ENCODE measurements at regions not wholly inside any gene's neighbourhood (a gene's known extent, or its start where the extent isn't known, plus 50 kb on each side); places are given as distances from the start of the nearest gene placed in this dataset.

DNA sequence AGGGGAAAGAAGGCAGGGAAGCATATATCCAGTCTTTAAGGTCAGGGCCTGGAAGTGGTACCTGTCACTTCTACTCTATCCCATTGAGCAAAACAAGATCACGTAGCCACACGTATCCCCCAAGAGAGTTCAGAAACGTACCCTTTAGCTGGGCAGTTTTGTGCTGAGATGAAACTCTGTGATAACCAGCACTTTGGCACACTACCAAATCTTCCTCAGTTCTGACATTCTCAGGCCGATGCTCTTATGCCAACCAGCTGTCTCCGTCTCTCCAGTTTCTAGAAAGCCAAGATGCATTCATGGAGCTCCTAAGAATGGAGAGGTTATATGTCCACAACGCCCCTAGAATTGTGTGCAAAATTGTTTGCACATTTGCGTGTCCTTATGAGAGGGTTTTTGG lies 176.6 kb upstream of the MSX2 start:
- no peak overlapping the region for H3K27ac ChIP-seq
- H3K27me3 ChIP-seq: no peaks in the 10 kb centered on the region
- 77 to 78% methylated on average over 7 of the region's 7 CpGs for WGBS, 2 donors
- H3K9me3 ChIP-seq: no peaks in the 10 kb centered on the region
- peaks cover 6% of the 10 kb centered on the region for H3K4me1 ChIP-seq
- no peaks in the 10 kb centered on the region for H3K36me3 ChIP-seq (replicated peaks in 1 of 2; ENCODE audit: insufficient read depth in 1 of 2, low read depth in 2 of 2)
- H3K4me3 ChIP-seq: no peak overlapping the region
- intact Hi-C loops (cut with DNase I): no loop called here
- DNase-seq: no peak
- TF ChIP-seq POLR2A (IDR thresholded peaks at IDR 0.05): no peak
- TF ChIP-seq, protein P1, sequence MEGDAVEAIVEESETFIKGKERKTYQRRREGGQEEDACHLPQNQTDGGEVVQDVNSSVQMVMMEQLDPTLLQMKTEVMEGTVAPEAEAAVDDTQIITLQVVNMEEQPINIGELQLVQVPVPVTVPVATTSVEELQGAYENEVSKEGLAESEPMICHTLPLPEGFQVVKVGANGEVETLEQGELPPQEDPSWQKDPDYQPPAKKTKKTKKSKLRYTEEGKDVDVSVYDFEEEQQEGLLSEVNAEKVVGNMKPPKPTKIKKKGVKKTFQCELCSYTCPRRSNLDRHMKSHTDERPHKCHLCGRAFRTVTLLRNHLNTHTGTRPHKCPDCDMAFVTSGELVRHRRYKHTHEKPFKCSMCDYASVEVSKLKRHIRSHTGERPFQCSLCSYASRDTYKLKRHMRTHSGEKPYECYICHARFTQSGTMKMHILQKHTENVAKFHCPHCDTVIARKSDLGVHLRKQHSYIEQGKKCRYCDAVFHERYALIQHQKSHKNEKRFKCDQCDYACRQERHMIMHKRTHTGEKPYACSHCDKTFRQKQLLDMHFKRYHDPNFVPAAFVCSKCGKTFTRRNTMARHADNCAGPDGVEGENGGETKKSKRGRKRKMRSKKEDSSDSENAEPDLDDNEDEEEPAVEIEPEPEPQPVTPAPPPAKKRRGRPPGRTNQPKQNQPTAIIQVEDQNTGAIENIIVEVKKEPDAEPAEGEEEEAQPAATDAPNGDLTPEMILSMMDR (IDR thresholded peaks at IDR 0.05): no peak
- no peak for ATAC-seq

DNA sequence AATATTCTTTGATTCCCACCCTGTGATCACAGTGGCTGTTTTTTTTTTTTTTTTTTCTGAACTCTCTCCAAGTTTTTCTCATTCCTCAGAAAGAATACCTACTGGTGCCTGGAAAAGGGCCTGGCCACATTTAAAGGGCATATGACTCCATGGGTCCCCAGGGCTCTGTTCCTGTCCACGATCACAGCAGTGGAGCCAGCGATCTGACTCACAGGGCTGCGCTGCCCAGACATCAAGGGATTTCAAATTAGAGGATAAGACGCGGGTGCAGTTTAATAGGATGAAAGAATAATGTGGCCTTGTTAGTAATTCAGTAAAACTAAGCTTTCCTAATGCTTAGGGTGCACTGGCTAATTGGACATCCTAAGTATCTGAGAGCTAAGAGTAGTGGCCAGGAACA lies 175.1 kb upstream of the MSX2 start:
- Histone ChIP-seq H3K4me3 (no peak overlapping the region), H3K4me1 (peaks cover 6% of the 10 kb centered on the region), H3K9me3 (no peaks in the 10 kb centered on the region), H3K27me3 (no peaks in the 10 kb centered on the region), H3K27ac (no peak overlapping the region), H3K36me3 (replicated peaks in 1 of 2; ENCODE audit: insufficient read depth in 1 of 2, low read depth in 2 of 2) (no peaks in the 10 kb centered on the region)
- 61 to 72% methylated on average over 5 of the region's 5 CpGs for WGBS, 2 donors
- DNase-seq (no peak), ATAC-seq (no peak)
- intact Hi-C loops (cut with DNase I): no loop called here
- TF ChIP-seq, protein P1 (IDR thresholded peaks at IDR 0.05): no peak
- TF ChIP-seq POLR2A (IDR thresholded peaks at IDR 0.05): no peak

DNA sequence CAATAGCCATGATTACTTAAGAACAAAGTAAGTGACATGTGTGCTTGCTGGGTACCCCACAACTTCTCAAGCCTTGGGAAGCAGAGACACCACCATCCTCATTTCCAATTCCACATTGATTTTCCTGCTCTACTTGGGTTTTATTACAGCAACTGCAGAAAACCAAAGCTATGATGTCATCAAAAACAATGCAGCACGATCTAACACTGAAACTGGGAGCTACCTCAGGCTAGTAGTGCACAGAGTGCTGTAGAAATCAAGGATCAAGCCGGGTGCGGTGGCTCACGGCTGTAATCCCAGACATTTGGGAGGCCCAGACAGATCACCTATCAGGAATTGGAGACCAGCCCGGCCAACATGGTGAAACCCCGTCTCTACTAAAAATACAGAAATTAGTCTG lies 174.4 kb upstream of the MSX2 start:
- H3K27me3 ChIP-seq: no peaks in the 10 kb centered on the region
- H3K4me3 ChIP-seq: no peak overlapping the region
- H3K27ac ChIP-seq: no peak overlapping the region
- peaks cover 6% of the 10 kb centered on the region for H3K4me1 ChIP-seq
- DNase-seq: no peak
- WGBS, 2 donors: 47 to 55% methylated on average over 6 of the region's 6 CpGs
- no peak for ATAC-seq
- no peaks in the 10 kb centered on the region for H3K36me3 ChIP-seq (replicated peaks in 1 of 2; ENCODE audit: insufficient read depth in 1 of 2, low read depth in 2 of 2)
- TF ChIP-seq POLR2A (IDR thresholded peaks at IDR 0.05): no peak
- H3K9me3 ChIP-seq: no peaks in the 10 kb centered on the region
- intact Hi-C loops (cut with DNase I): no loop called here

DNA sequence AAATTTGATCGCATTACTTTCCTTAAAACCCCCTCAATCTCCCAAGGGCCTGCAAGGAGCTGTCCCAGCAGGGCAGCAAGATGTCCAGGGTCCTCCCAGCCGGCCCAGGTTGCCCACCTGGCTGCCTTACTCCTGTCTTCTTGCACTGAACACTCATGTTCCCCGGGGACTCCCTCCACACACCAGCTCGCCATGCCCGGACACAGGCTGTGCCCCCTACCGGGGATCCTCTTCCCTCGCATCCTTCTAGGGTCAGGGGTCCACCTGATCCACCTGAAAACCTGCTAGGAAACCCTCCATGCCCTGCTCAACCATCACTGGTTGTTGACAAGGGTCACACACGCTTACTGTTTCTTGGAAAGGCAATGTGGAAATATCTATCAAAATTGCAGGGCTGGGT lies 172.0 kb upstream of the MSX2 start:
- no peak for ATAC-seq
- 60 to 67% methylated on average over 8 of the region's 8 CpGs for WGBS, 2 donors
- H3K4me1 ChIP-seq: peaks cover 6% of the 10 kb centered on the region
- DNase-seq: no peak
- H3K27me3 ChIP-seq: no peaks in the 10 kb centered on the region
- TF ChIP-seq POLR2A (IDR thresholded peaks at IDR 0.05): no peak
- TF ChIP-seq, protein P1 (IDR thresholded peaks at IDR 0.05): no peak
- intact Hi-C loops (cut with DNase I): no loop called here
- no peak overlapping the region for H3K4me3 ChIP-seq
- no peaks in the 10 kb centered on the region for H3K36me3 ChIP-seq (replicated peaks in 1 of 2; ENCODE audit: insufficient read depth in 1 of 2, low read depth in 2 of 2)
- H3K9me3 ChIP-seq: no peaks in the 10 kb centered on the region
- no peak overlapping the region for H3K27ac ChIP-seq

DNA sequence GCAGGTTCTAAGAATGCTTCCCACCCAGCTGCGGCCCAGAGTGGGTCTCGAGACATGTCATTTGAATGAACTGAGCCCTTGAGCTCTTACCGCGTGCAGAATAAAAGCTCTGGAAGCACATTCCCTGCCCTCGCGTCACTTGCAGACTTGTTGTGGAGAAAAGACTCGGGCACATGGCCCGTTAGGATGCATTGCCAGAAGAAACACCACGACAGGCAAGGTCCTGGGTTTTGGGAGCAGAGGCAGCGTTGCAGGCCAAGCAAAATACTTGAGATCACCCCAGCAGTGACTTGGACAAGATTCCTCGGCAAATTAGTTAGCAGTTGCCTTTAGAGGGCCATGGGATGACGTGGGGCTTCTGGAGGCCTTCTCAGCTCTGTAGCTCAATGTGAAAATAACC lies 170.8 kb upstream of the MSX2 start:
- DNase-seq: no peak
- H3K36me3 ChIP-seq (replicated peaks in 1 of 2; ENCODE audit: insufficient read depth in 1 of 2, low read depth in 2 of 2): no peaks in the 10 kb centered on the region
- H3K27ac ChIP-seq: no peak overlapping the region
- intact Hi-C loops (cut with DNase I): no loop called here
- no peaks in the 10 kb centered on the region for H3K9me3 ChIP-seq
- H3K27me3 ChIP-seq: no peaks in the 10 kb centered on the region
- no peak for ATAC-seq
- peaks cover 6% of the 10 kb centered on the region for H3K4me1 ChIP-seq
- WGBS, 2 donors: 71 to 78% methylated on average over 12 of the region's 12 CpGs
- no peak overlapping the region for H3K4me3 ChIP-seq
- TF ChIP-seq POLR2A (IDR thresholded peaks at IDR 0.05): no peak
- TF ChIP-seq, protein P1 (IDR thresholded peaks at IDR 0.05): no peak

All from body of pancreas (tissue), 4 donors.